HG03108 (cell line): ENCODE measurements at regions not wholly inside any gene's neighbourhood (a gene's known extent, or its start where the extent isn't known, plus 50 kb on each side); places are given as distances from the start of the nearest gene placed in this dataset.
"Not testable (repeated sequence)": the region's sequence is repeated elsewhere in the genome, so short reads cannot be mapped to it uniquely, and the experiment has no call there.

ENCODE experiments used
- ATAC-seq: cut with Tn5 transposase; IDR thresholded peaks from one replicate; pipeline ENCODE4 v1.9.1; 2021; ENCODE audit warnings: moderate library complexity; ENCODE audit not compliant: unreplicated experiment

GRCh38 chr12:67758521-67758920 lies 110.0 kb downstream of the DYRK2 start:
- no peak for ATAC-seq

- no peak for ATAC-seq
Measured at GRCh38 chr12:67759829-67760228, 111.3 kb downstream of the DYRK2 start.

GRCh38 chr12:67760586-67761275 lies 112.2 kb downstream of the DYRK2 start:
- no peak for ATAC-seq

- no peak for ATAC-seq
Measured at GRCh38 chr12:67761566-67761965, 113.0 kb downstream of the DYRK2 start.

GRCh38 chr12:67764055-67764454 lies 115.5 kb downstream of the DYRK2 start:
- no peak for ATAC-seq

GRCh38 chr12:67764946-67765619 lies 116.5 kb downstream of the DYRK2 start:
- no peak for ATAC-seq

- ATAC-seq: no peak
Measured at GRCh38 chr12:67765776-67766766, 117.5 kb downstream of the DYRK2 start.

GRCh38 chr12:67772267-67773169 lies 124.0 kb downstream of the DYRK2 start:
- no peak for ATAC-seq

- no peak for ATAC-seq
Measured at GRCh38 chr12:67773896-67774295, 125.4 kb downstream of the DYRK2 start.

GRCh38 chr12:67774983-67775587 lies 126.5 kb downstream of the DYRK2 start:
- ATAC-seq: no peak

GRCh38 chr12:67780580-67781084 lies 132.1 kb downstream of the DYRK2 start:
- ATAC-seq: no peak

GRCh38 chr12:67782573-67782972 lies 134.0 kb downstream of the DYRK2 start:
- no peak for ATAC-seq

GRCh38 chr12:67783393-67783792 lies 134.8 kb downstream of the DYRK2 start:
- ATAC-seq: no peak

GRCh38 chr12:67784831-67785230 lies 136.3 kb downstream of the DYRK2 start:
- ATAC-seq: no peak

GRCh38 chr12:67786086-67786485 lies 137.5 kb downstream of the DYRK2 start:
- ATAC-seq: no peak

- ATAC-seq: no peak
Measured at GRCh38 chr12:67788118-67788517, 139.6 kb downstream of the DYRK2 start.

- ATAC-seq: no peak
Measured at GRCh38 chr12:67789266-67789665, 140.7 kb downstream of the DYRK2 start.

- ATAC-seq: no peak
Measured at GRCh38 chr12:67790660-67791059, 142.1 kb downstream of the DYRK2 start.

GRCh38 chr12:67791362-67791761 lies 142.8 kb downstream of the DYRK2 start:
- ATAC-seq: not testable (repeated sequence)

- no peak for ATAC-seq
Measured at GRCh38 chr12:67792185-67792584, 143.6 kb downstream of the DYRK2 start.
